H9 (cell line): ENCODE measurements at regions not wholly inside any gene's neighbourhood (a gene's known extent, or its start where the extent isn't known, plus 50 kb on each side); places are given as distances from the start of the nearest gene placed in this dataset.

Source experiments
- DNase-seq: peaks from one replicate; pipeline ENCODE4 v3.0.0-alpha.2; 2017
- H2AFZ ChIP-seq: one replicate; pipeline ENCODE4 v1.6.1; 2013; ENCODE audit warnings: mild to moderate bottlenecking, low read length, control low read depth, moderate library complexity
- H2AK5ac ChIP-seq: 2 replicates; pipeline ENCODE4 v1.6.1; 2013; ENCODE audit warnings: low read length, control low read depth, mixed read lengths; ENCODE audit not compliant: insufficient read length
- H2BK120ac ChIP-seq: one replicate; pipeline ENCODE4 v1.6.1; 2013; ENCODE audit warnings: low read depth, mild to moderate bottlenecking, low read length, control low read depth, inconsistent platforms; ENCODE audit not compliant: poor library complexity, severe bottlenecking
- H2BK12ac ChIP-seq: 2 replicates; pipeline ENCODE4 v1.6.1; 2013; ENCODE audit warnings: low read length, control low read depth, mixed read lengths, low read depth; ENCODE audit not compliant: insufficient read length
- H2BK15ac ChIP-seq: 2 replicates; pipeline ENCODE4 v1.6.1; 2013; ENCODE audit warnings: low read depth, low read length, control low read depth
- H2BK20ac ChIP-seq: one replicate; pipeline ENCODE4 v1.6.1; 2013; ENCODE audit warnings: low read depth, mild to moderate bottlenecking, low read length, control low read depth, inconsistent platforms; ENCODE audit not compliant: poor library complexity, severe bottlenecking
- H2BK5ac ChIP-seq: 2 replicates; pipeline ENCODE4 v1.6.1; 2013; ENCODE audit warnings: low read length, control low read depth, mixed read lengths; ENCODE audit not compliant: insufficient read length
- H3K14ac ChIP-seq: 2 replicates; pipeline ENCODE4 v1.6.1; 2013; ENCODE audit warnings: low read length, control low read depth; ENCODE audit not compliant: insufficient read depth
- H3K18ac ChIP-seq: 2 replicates; pipeline ENCODE4 v1.6.1; 2013; ENCODE audit warnings: low read depth, mild to moderate bottlenecking, mixed read lengths, low read length, control low read depth; ENCODE audit not compliant: insufficient read length
- H3K23ac ChIP-seq: 2 replicates; pipeline ENCODE4 v1.6.1; 2013; ENCODE audit warnings: low read length, control low read depth, mixed read lengths, low read depth; ENCODE audit not compliant: insufficient read length
- H3K23me2 ChIP-seq: 2 replicates; pipeline ENCODE4 v1.6.1; 2013; ENCODE audit warnings: low read depth, mild to moderate bottlenecking, mixed read lengths, low read length, control low read depth; ENCODE audit not compliant: insufficient read length, poor library complexity, severe bottlenecking
- H3K27ac ChIP-seq: 2 replicates; pipeline ENCODE4 v1.5.1; 2013; ENCODE audit warnings: low read length, control low read depth, mixed read lengths, low read depth; ENCODE audit not compliant: insufficient read length
- H3K27me3 ChIP-seq: 2 replicates; pipeline ENCODE4 v1.6.1; 2013; ENCODE audit warnings: low read length, control low read depth, inconsistent platforms; ENCODE audit not compliant: insufficient read depth
- H3K4ac ChIP-seq: 2 replicates; pipeline ENCODE4 v1.6.1; 2013; ENCODE audit warnings: low read depth, mild to moderate bottlenecking, control low read depth, inconsistent platforms, low read length, moderate library complexity
- H3K4me1 ChIP-seq: 2 replicates; pipeline ENCODE4 v1.6.1; 2013; ENCODE audit warnings: low read length, control low read depth, inconsistent platforms; ENCODE audit not compliant: insufficient read depth
- H3K4me2 ChIP-seq: 2 replicates; pipeline ENCODE4 v1.6.1; 2013; ENCODE audit warnings: low read length, control low read depth, mixed read lengths; ENCODE audit not compliant: insufficient read length, insufficient read depth
- H3K56ac ChIP-seq: 2 replicates; pipeline ENCODE4 v1.6.1; 2013; ENCODE audit warnings: low read depth, mild to moderate bottlenecking, mixed read lengths, low read length, control low read depth; ENCODE audit not compliant: insufficient read length
- H3K79me1 ChIP-seq: 2 replicates; pipeline ENCODE4 v1.6.1; 2013; ENCODE audit warnings: low read depth, mild to moderate bottlenecking, moderate library complexity, low read length, control low read depth, inconsistent platforms; ENCODE audit not compliant: insufficient read depth, poor library complexity, severe bottlenecking
- H3K79me2 ChIP-seq: 2 replicates; pipeline ENCODE4 v1.6.1; 2013; ENCODE audit warnings: low read length, control low read depth, inconsistent platforms; ENCODE audit not compliant: insufficient read depth
- H3K9ac ChIP-seq: 2 replicates; pipeline ENCODE4 v1.6.1; 2013; ENCODE audit warnings: low read length, control low read depth, mixed read lengths; ENCODE audit not compliant: insufficient read length; ENCODE audit errors: extremely low read depth
- H3K9me3 ChIP-seq: one replicate; pipeline ENCODE4 v1.6.1; 2013; ENCODE audit warnings: low read depth, low read length, inconsistent platforms; ENCODE audit not compliant: control insufficient read depth
- H3T11ph ChIP-seq: one replicate; pipeline ENCODE4 v1.6.1; 2013; ENCODE audit warnings: mild to moderate bottlenecking, low read length, control low read depth, inconsistent platforms
- H4K20me1 ChIP-seq: one replicate; pipeline ENCODE4 v1.6.1; 2013; ENCODE audit not compliant: control insufficient read depth, insufficient read length, insufficient read depth
- H4K5ac ChIP-seq: 2 replicates; pipeline ENCODE4 v1.6.1; 2013; ENCODE audit warnings: low read depth, mild to moderate bottlenecking, mixed read lengths, low read length, control low read depth; ENCODE audit not compliant: insufficient read length
- H4K8ac ChIP-seq: replicated peaks from 2 replicates; pipeline ENCODE4 v1.6.1; 2013; ENCODE audit warnings: low read length, control low read depth, mixed read lengths, low read depth; ENCODE audit not compliant: insufficient read length
- H4K91ac ChIP-seq: 2 replicates; pipeline ENCODE4 v1.6.1; 2013; ENCODE audit warnings: low read depth, mild to moderate bottlenecking, moderate library complexity, mixed read lengths, low read length, control low read depth; ENCODE audit not compliant: insufficient read length
- H3K27ac Mint-ChIP-seq, 3 experiments: 2 replicates in 2 of 3; 3 replicates in 1 of 3; pipeline ENCODE4 v1.8.0; 2020 to 2021; ENCODE audit warnings: mixed read lengths in 3 of 3, mild to moderate bottlenecking in 1 of 3, moderate library complexity in 1 of 3
- H3K27me3 Mint-ChIP-seq: 2 replicates; pipeline ENCODE4 v1.8.0; 2021; ENCODE audit warnings: low read depth, mild to moderate bottlenecking, moderate library complexity, mixed read lengths
- H3K36me3 Mint-ChIP-seq, 3 experiments: 2 replicates in 2 of 3; 3 replicates in 1 of 3; pipeline ENCODE4 v1.8.0; 2020 to 2021; ENCODE audit warnings: low read depth in 3 of 3, mixed read lengths in 3 of 3; ENCODE audit not compliant: insufficient read depth in 1 of 3
- H3K4me1 Mint-ChIP-seq, 2 experiments: 2 replicates each; pipeline ENCODE4 v1.8.0; 2020; ENCODE audit warnings: mixed read lengths in 2 of 2
- H3K4me3 Mint-ChIP-seq, 2 experiments: 2 replicates in 1 of 2; 3 replicates in 1 of 2; pipeline ENCODE4 v1.8.0; 2020 to 2021; ENCODE audit warnings: mild to moderate bottlenecking in 2 of 2, mixed read lengths in 2 of 2, moderate library complexity in 1 of 2
- H3K9me3 Mint-ChIP-seq, 2 experiments: 2 replicates in 1 of 2; 3 replicates in 1 of 2; pipeline ENCODE4 v1.8.0; 2020; ENCODE audit warnings: mild to moderate bottlenecking in 2 of 2, mixed read lengths in 2 of 2, moderate library complexity in 1 of 2
- CTCF ChIP-seq: fragments of 200-600 bp; sonication (generic); conservative IDR thresholded peaks from 3 replicates; pipeline ENCODE4 v1.8.0; 2021; ENCODE audit warnings: antibody characterized with exemption, mild to moderate bottlenecking
- WGBS: extraction: QIAGEN DNeasy Blood & Tissue Kit; methylation state at CpG from one replicate; pipeline ENCODE4 v1.1.7; 2013; ENCODE audit warnings: missing lambda C conversion rate, low lambda C conversion rate, mixed read lengths; ENCODE audit not compliant: insufficient read length; ENCODE audit errors: extremely low coverage; 5-methylcytosine and 5-hydroxymethylcytosine counted together

- Histone ChIP-seq H3K9me3 (no peaks in the 10 kb centered on the region), H3K23me2 (no peaks in the 10 kb centered on the region), H3K4me2 (no peak overlapping the region), H2BK20ac (no peak overlapping the region), H3K23ac (no peak overlapping the region), H3K14ac (no peak overlapping the region), H3K4ac (no peak overlapping the region), H2BK120ac (no peak overlapping the region), H3K4me1 (no peaks in the 10 kb centered on the region), H3K27me3 (no peaks in the 10 kb centered on the region), H3T11ph (no peak overlapping the region), H3K79me2 (no peaks in the 10 kb centered on the region), H2AK5ac (no peak overlapping the region), H2BK5ac (no peak overlapping the region), H2BK12ac (no peak overlapping the region), H3K56ac (no peak overlapping the region), H3K79me1 (no peaks in the 10 kb centered on the region), H3K27ac (no peak overlapping the region), H3K18ac (no peak overlapping the region), H4K91ac (no peak overlapping the region), H4K8ac (no peak overlapping the region), H2AFZ (no peak overlapping the region), H3K9ac (no peak overlapping the region), H2BK15ac (no peak overlapping the region), H4K20me1 (no peaks in the 10 kb centered on the region), H4K5ac (no peak overlapping the region)
- Mint-ChIP-seq H3K27ac (no peak overlapping the region), H3K4me3 (no peak overlapping the region), H3K27me3 (no peaks in the 10 kb centered on the region), H3K9me3 (no peaks in the 10 kb centered on the region), H3K36me3 (no peaks in the 10 kb centered on the region), H3K4me1 (no peaks in the 10 kb centered on the region)
- no peak for TF ChIP-seq CTCF
- WGBS, result no CpG with 5 or more reads among the region's 2 CpGs
- no peak for DNase-seq
Observed at GRCh38 chr4:111501946-111502345, 643.3 kb upstream of the FAM241A start.
